GM18508 (cell line): ENCODE measurements at regions not wholly inside any gene's neighbourhood (a gene's known extent, or its start where the extent isn't known, plus 50 kb on each side); places are given as distances from the start of the nearest gene placed in this dataset.

Experiments
- ATAC-seq: cut with Tn5 transposase; IDR thresholded peaks from one replicate; pipeline ENCODE4 v1.9.1; 2021; ENCODE audit warnings: moderate number of reproducible peaks; ENCODE audit not compliant: insufficient read depth, unreplicated experiment

GRCh38 chr12:107221913-107222312 lies 128.6 kb upstream of the CRY1 start:
- no peak for ATAC-seq

- no peak for ATAC-seq
Measured at GRCh38 chr12:107223821-107224220, 130.5 kb upstream of the CRY1 start.

- no peak for ATAC-seq
Measured at GRCh38 chr12:107225635-107226034, 132.3 kb upstream of the CRY1 start.

- no peak for ATAC-seq
Measured at GRCh38 chr12:107226126-107226525, 132.8 kb upstream of the CRY1 start.

GRCh38 chr12:107228076-107228475 lies 134.7 kb upstream of the CRY1 start:
- no peak for ATAC-seq

- ATAC-seq, result no peak
Measured at GRCh38 chr12:107229827-107230226, 136.5 kb upstream of the CRY1 start.

GRCh38 chr12:107231303-107231702 lies 138.0 kb upstream of the CRY1 start:
- no peak for ATAC-seq

- no peak for ATAC-seq
Measured at GRCh38 chr12:107233551-107233950, 140.2 kb upstream of the CRY1 start.

- no peak for ATAC-seq
Measured at GRCh38 chr12:107235600-107235999, 142.3 kb upstream of the CRY1 start.

- ATAC-seq, result no peak
Measured at GRCh38 chr12:107236824-107237511, 143.6 kb upstream of the CRY1 start.

- ATAC-seq, result no peak
Measured at GRCh38 chr12:107238296-107238695, 144.9 kb upstream of the CRY1 start.

GRCh38 chr12:107241411-107241810 lies 148.1 kb upstream of the CRY1 start:
- ATAC-seq, result no peak

GRCh38 chr12:107242189-107242588 lies 148.8 kb upstream of the CRY1 start:
- ATAC-seq, result no peak

- ATAC-seq, result no peak
Measured at GRCh38 chr12:107243341-107243740, 150.0 kb upstream of the CRY1 start.

GRCh38 chr12:107244584-107244983 lies 151.2 kb upstream of the CRY1 start:
- no peak for ATAC-seq

- ATAC-seq, result no peak
Measured at GRCh38 chr12:107247650-107248049, 154.3 kb upstream of the CRY1 start.

- no peak for ATAC-seq
Measured at GRCh38 chr12:107248187-107248586, 154.8 kb upstream of the CRY1 start.

- no peak for ATAC-seq
Measured at GRCh38 chr12:107251288-107251687, 157.9 kb upstream of the CRY1 start.

- ATAC-seq, result no peak
Measured at GRCh38 chr12:107253361-107253760, 160.0 kb upstream of the CRY1 start.

- ATAC-seq, result no peak
Measured at GRCh38 chr12:107254258-107254856, 161.0 kb upstream of the CRY1 start.

GRCh38 chr12:107258780-107259179 lies 165.4 kb upstream of the CRY1 start:
- ATAC-seq, result no peak

GRCh38 chr12:107263980-107264379 lies 170.6 kb upstream of the CRY1 start:
- ATAC-seq, result no peak
